Mucosa of descending colon (tissue), 3 donors: ENCODE measurements at regions not wholly inside any gene's neighbourhood (a gene's known extent, or its start where the extent isn't known, plus 50 kb on each side); places are given as distances from the start of the nearest gene placed in this dataset.

Source experiments
- ATAC-seq: fragments of 200-7000 bp; cut with Tn5 transposase; one replicate; pipeline ENCODE4 v1.9.1; 2020; ENCODE audit warnings: mild to moderate bottlenecking, moderate library complexity
- DNase-seq, 3 donors: peaks; one replicate each; pipeline ENCODE4 v3.0.0-alpha.2; 2020
- H3K36me3 ChIP-seq: fragments of 200-600 bp; one replicate; pipeline ENCODE4 v1.8.0; 2021; ENCODE audit warnings: low read depth, mild to moderate bottlenecking
- H3K4me1 ChIP-seq: fragments of 200-600 bp; one replicate; pipeline ENCODE4 v1.8.0; 2021; ENCODE audit warnings: low read depth, mild to moderate bottlenecking
- H3K4me3 ChIP-seq: fragments of 200-600 bp; one replicate; pipeline ENCODE4 v1.8.0; 2021; ENCODE audit warnings: mild to moderate bottlenecking
- H3K9me3 ChIP-seq: fragments of 200-600 bp; one replicate; pipeline ENCODE4 v1.8.0; 2021; ENCODE audit warnings: mild to moderate bottlenecking
- CTCF ChIP-seq: fragments of 200-600 bp; IDR thresholded peaks from one replicate; pipeline ENCODE4 v1.8.0; 2022; ENCODE audit warnings: antibody characterized with exemption, mild to moderate bottlenecking
- intact Hi-C, 2 donors: fragments of 100-400 bp; cut with DNase I in 1 of 2; cut with micrococcal nuclease in 1 of 2; formaldehyde crosslinking; loops; one replicate each; pipeline versions ENCODE4 v1.11.0 to v1.11.1; 2022; cut with DNase I, micrococcal nuclease
- donor health status: DM: no; HTN: no; CAD: no; lungs with moderate emphysema.
- donor health status: DM: no; HTN: no; CAD: no.
- donor health status: DM: no; HTN: yes; CAD: no.

- intact Hi-C loops, result no loop called here
- ATAC-seq (peak; percentile 87), DNase-seq (no peak)
- Histone ChIP-seq H3K4me1 (peaks cover 4% of the 10 kb centered on the region), H3K9me3 (no peaks in the 10 kb centered on the region), H3K36me3 (no peaks in the 10 kb centered on the region), H3K4me3 (no peak overlapping the region)
- no peak for TF ChIP-seq CTCF
These were observed 171.6 kb upstream of the FOXP2 start for GRCh38 chr7:114242992-114243507.

GRCh38 chr7:114229246-114229645, 185.4 kb upstream of the FOXP2 start:
- no peak for TF ChIP-seq CTCF
- intact Hi-C loops, result no loop called here
- no peak for ATAC-seq
- Histone ChIP-seq H3K36me3 (no peaks in the 10 kb centered on the region), H3K4me3 (no peak overlapping the region), H3K9me3 (no peaks in the 10 kb centered on the region), H3K4me1 (no peaks in the 10 kb centered on the region)
- no peak for DNase-seq

GRCh38 chr7:114225784-114226183, 188.8 kb upstream of the FOXP2 start:
- DNase-seq, result no peak
- H3K4me3 ChIP-seq, result no peak overlapping the region
- intact Hi-C loops, result no loop called here
- no peaks in the 10 kb centered on the region for H3K4me1 ChIP-seq
- TF ChIP-seq CTCF, result no peak
- no peaks in the 10 kb centered on the region for H3K9me3 ChIP-seq
- no peak for ATAC-seq
- H3K36me3 ChIP-seq, result no peaks in the 10 kb centered on the region

- intact Hi-C loops, result no loop called here
- ATAC-seq, result no peak
These were observed 196.3 kb upstream of the FOXP2 start for GRCh38 chr7:114218283-114218682.

DNA sequence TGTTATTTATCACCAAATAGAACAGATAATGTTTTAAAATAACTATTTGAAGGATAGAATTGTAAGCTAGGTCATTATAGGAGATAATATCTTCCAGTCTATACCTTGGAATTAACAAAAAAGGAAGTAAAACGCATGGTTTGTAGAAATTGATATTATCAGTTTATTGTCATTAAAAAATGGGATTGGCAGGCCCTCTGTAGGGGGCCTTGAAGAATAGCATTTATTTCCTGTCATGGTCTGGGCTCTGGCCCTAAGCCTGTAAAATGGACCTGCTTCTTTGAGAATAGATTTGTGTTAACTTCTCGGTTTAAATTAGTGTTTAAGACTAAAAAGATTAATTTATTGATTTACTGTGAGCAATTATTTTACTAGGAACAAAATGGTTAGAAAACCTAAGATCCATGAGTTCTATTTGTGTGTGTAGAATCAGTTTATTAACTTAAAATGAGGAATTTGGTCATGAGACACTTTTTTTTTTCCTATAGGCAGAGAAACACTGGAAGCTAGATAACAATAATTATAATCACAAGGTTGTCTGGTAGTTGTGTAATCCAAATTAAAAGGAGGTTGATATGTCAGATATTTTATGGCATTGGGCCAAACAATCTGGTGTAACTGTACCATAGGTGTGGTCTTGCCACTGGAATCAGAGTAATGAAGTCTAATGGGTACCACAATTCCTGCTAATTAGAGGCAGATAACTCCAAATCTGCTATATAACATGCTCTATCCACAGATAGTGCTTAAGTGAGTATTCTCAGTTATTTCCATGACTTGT, 197.4 kb upstream of the FOXP2 start:
- no peak for TF ChIP-seq CTCF
- Histone ChIP-seq H3K9me3 (no peaks in the 10 kb centered on the region), H3K36me3 (no peaks in the 10 kb centered on the region), H3K4me3 (no peak overlapping the region), H3K4me1 (no peaks in the 10 kb centered on the region)
- ATAC-seq (no peak), DNase-seq (no peak)
- intact Hi-C loops, result no loop called here

More at GRCh38 chr7:114218283-114218682, 196.3 kb upstream of the FOXP2 start:
- DNase-seq, result no peak
- TF ChIP-seq CTCF, result no peak
- Histone ChIP-seq H3K36me3 (no peaks in the 10 kb centered on the region), H3K4me1 (no peaks in the 10 kb centered on the region), H3K4me3 (no peak overlapping the region), H3K9me3 (no peaks in the 10 kb centered on the region)
